A549 (cell line): ENCODE measurements at regions not wholly inside any gene's neighbourhood (a gene's known extent, or its start where the extent isn't known, plus 50 kb on each side); places are given as distances from the start of the nearest gene placed in this dataset.

ENCODE experiments used
- ATAC-seq, 2 experiments: fragments of 200-7000 bp in 1 of 2; fragments of >200 bp in 1 of 2; cut with Nextera tagmentation in 1 of 2; cut with Tn5 transposase in 1 of 2; 3 replicates each; pipeline versions ENCODE4 v1.8.0 to v1.9.1; 2018 to 2020; ENCODE audit warnings: mild to moderate bottlenecking in 1 of 2, moderate library complexity in 1 of 2
- CTCF ChIA-PET: fragments of 300-600 bp; sonication (Branson Sonifier 250); formaldehyde crosslinking; extraction: SDS; loops from one replicate; lab custom pipeline; 2021; ENCODE audit warnings: antibody characterized with exemption, inconsistent platforms; lab: Yijun Ruan, JAX
- POLR2A ChIA-PET: fragments of 350-600 bp; formaldehyde crosslinking; extraction: SDS; loops from one replicate; lab custom pipeline; 2021; ENCODE audit warnings: antibody characterized with exemption, inconsistent platforms; lab: Yijun Ruan, JAX
- DNase-seq, 2 experiments: peaks; one replicate each; pipeline versions ENCODE4 v3.0.0 to v3.0.0-alpha.2; 2011 to 2016; ENCODE audit warnings: low read depth in 1 of 2, low spot score in 1 of 2
- FAIRE-seq: peaks from 2 replicates; lab custom pipeline; 2011; peaks lifted over from hg19 to GRCh38; lab: Jason Lieb, UNC
- H3K27ac ChIP-seq, 2 experiments: fragments of >200 bp; sonication (Bioruptor Twin); formaldehyde crosslinking; 3 replicates each; pipeline ENCODE4 v1.5.1; 2016 to 2017
- H3K4me1 ChIP-seq: fragments of >200 bp; sonication (Bioruptor Twin); formaldehyde crosslinking; 3 replicates; pipeline ENCODE4 v1.6.1; 2016
- H3K4me2 ChIP-seq: fragments of >200 bp; sonication (Bioruptor Twin); formaldehyde crosslinking; 3 replicates; pipeline ENCODE4 v1.6.1; 2016
- H3K4me3 ChIP-seq: fragments of >200 bp; sonication (Bioruptor Twin); formaldehyde crosslinking; 3 replicates; pipeline ENCODE4 v1.5.1; 2016
- H3K9me3 ChIP-seq: fragments of >200 bp; sonication (Bioruptor Twin); formaldehyde crosslinking; 3 replicates; pipeline ENCODE4 v1.6.1; 2016
- ATOH8 ChIP-seq: fragments of 250-450 bp; sonication (Bioruptor Pico); IDR thresholded peaks from 2 replicates; pipeline ENCODE4 v1.5.0; 2020; ENCODE audit warnings: low read depth, mild to moderate bottlenecking, moderate library complexity
- BCL3 ChIP-seq: fragments of >200 bp; sonication (Bioruptor Twin); formaldehyde crosslinking; IDR thresholded peaks from 3 replicates; pipeline ENCODE4 v1.6.1; 2016
- CHD4 ChIP-seq: fragments of 200-600 bp; sonication (generic); IDR thresholded peaks from 2 replicates; pipeline ENCODE4 v1.6.1; 2016; ENCODE audit warnings: antibody characterized with exemption, mild to moderate bottlenecking, borderline replicate concordance
- CTCF ChIP-seq: fragments of >200 bp; sonication (Bioruptor Twin); formaldehyde crosslinking; IDR thresholded peaks from 3 replicates; pipeline ENCODE4 v1.5.1; 2016
- EHF ChIP-seq: fragments of 250-450 bp; sonication (Bioruptor Pico); IDR thresholded peaks from 2 replicates; pipeline ENCODE4 v1.5.0; 2020; ENCODE audit warnings: mild to moderate bottlenecking
- EHMT2 ChIP-seq: fragments of 200-600 bp; sonication (generic); IDR thresholded peaks from 2 replicates; pipeline ENCODE4 v1.6.1; 2016; ENCODE audit warnings: antibody characterized with exemption, low read depth, mild to moderate bottlenecking, moderate library complexity
- ELK1 ChIP-seq: fragments of 150-350 bp; IDR thresholded peaks from 2 replicates; pipeline ENCODE4 v1.6.1; 2014; ENCODE audit warnings: low read depth, mild to moderate bottlenecking, low read length
- FOSL2 ChIP-seq, 2 experiments: fragments of 450-650 bp in 1 of 2; fragments of >200 bp in 1 of 2; sonication (Bioruptor Twin) in 1 of 2; formaldehyde crosslinking; IDR thresholded peaks; 2 replicates each; pipeline versions ENCODE4 v1.5.0 to v1.6.1; 2016 to 2020; ENCODE audit warnings: mild to moderate bottlenecking in 1 of 2, moderate library complexity in 1 of 2
- FOXS1 ChIP-seq: fragments of 250-450 bp; sonication (Bioruptor Pico); IDR thresholded peaks from 2 replicates; pipeline ENCODE4 v1.5.0; 2020; ENCODE audit warnings: mild to moderate bottlenecking, moderate library complexity
- HDAC2 ChIP-seq: fragments of 200-600 bp; sonication (generic); IDR thresholded peaks from 2 replicates; pipeline ENCODE4 v1.6.1; 2016
- HEYL ChIP-seq: fragments of 250-450 bp; sonication (Bioruptor Pico); IDR thresholded peaks from 2 replicates; pipeline ENCODE4 v1.8.0; 2021; ENCODE audit warnings: mild to moderate bottlenecking, moderate library complexity
- HOXB5 ChIP-seq: fragments of 250-450 bp; sonication (Bioruptor Pico); IDR thresholded peaks from 2 replicates; pipeline ENCODE4 v1.5.0; 2020; ENCODE audit warnings: mild to moderate bottlenecking, moderate library complexity
- KDM1A ChIP-seq: fragments of 200-600 bp; sonication (generic); IDR thresholded peaks from 2 replicates; pipeline ENCODE4 v1.6.1; 2016; ENCODE audit warnings: low read depth, mild to moderate bottlenecking
- MAZ ChIP-seq: fragments of 150-350 bp; IDR thresholded peaks from 2 replicates; pipeline ENCODE4 v1.6.1; 2014; ENCODE audit warnings: antibody characterized with exemption, low read depth, low read length, borderline replicate concordance
- MYC ChIP-seq: IDR thresholded peaks from 2 replicates; pipeline ENCODE4 v1.6.1; 2012; ENCODE audit warnings: mild to moderate bottlenecking, inconsistent platforms, low read length, improper control_type of control experiment, borderline replicate concordance
- NFE2L2 ChIP-seq: fragments of 150-350 bp; conservative IDR thresholded peaks from 2 replicates; pipeline ENCODE4 v1.6.1; 2014; ENCODE audit warnings: low read length
- NPAS2 ChIP-seq: fragments of 250-450 bp; sonication (Bioruptor Pico); IDR thresholded peaks from 2 replicates; pipeline ENCODE4 v1.8.0; 2022; ENCODE audit warnings: mild to moderate bottlenecking, moderate library complexity, borderline replicate concordance
- POLR2A ChIP-seq: IDR thresholded peaks from 2 replicates; pipeline ENCODE4 v1.6.1; 2012; ENCODE audit warnings: mild to moderate bottlenecking, low read length
- RAD21 ChIP-seq, 2 experiments: fragments of >200 bp in 1 of 2; sonication (Bioruptor Twin) in 1 of 2; formaldehyde crosslinking in 1 of 2; IDR thresholded peaks in 1 of 2; conservative IDR thresholded peaks in 1 of 2; 2 replicates in 1 of 2; 3 replicates in 1 of 2; pipeline ENCODE4 v1.6.1; 2012 to 2018; ENCODE audit warnings: inconsistent platforms in 1 of 2
- RARB ChIP-seq: fragments of 250-450 bp; sonication (Bioruptor Pico); IDR thresholded peaks from 2 replicates; pipeline ENCODE4 v1.8.0; 2021; ENCODE audit warnings: mild to moderate bottlenecking, moderate library complexity
- RCOR1 ChIP-seq: fragments of 150-350 bp; IDR thresholded peaks from 2 replicates; pipeline ENCODE4 v1.6.1; 2014; ENCODE audit warnings: antibody characterized with exemption, low read length, low read depth
- RFX5 ChIP-seq: fragments of 450-650 bp; IDR thresholded peaks from 2 replicates; pipeline ENCODE4 v1.7.1; 2014; ENCODE audit warnings: antibody characterized with exemption, mild to moderate bottlenecking, moderate library complexity
- SMC3 ChIP-seq: fragments of >200 bp; sonication (Bioruptor Twin); formaldehyde crosslinking; IDR thresholded peaks from 3 replicates; pipeline ENCODE4 v1.6.1; 2018; ENCODE audit warnings: inconsistent platforms
- TFCP2L1 ChIP-seq: fragments of 250-450 bp; sonication (Bioruptor Pico); IDR thresholded peaks from 2 replicates; pipeline ENCODE4 v1.5.0; 2021; ENCODE audit warnings: mild to moderate bottlenecking
- USF2 ChIP-seq: fragments of 450-650 bp; IDR thresholded peaks from 2 replicates; pipeline ENCODE4 v1.6.1; 2014; ENCODE audit warnings: antibody characterized with exemption
- WGBS: methylation state at CpG from one replicate; pipeline ENCODE4 v1.1.6; 2017; ENCODE audit errors: missing lambda C conversion rate; 5-methylcytosine and 5-hydroxymethylcytosine counted together

- no peak overlapping the region for H3K4me3 ChIP-seq
- no peaks in the 10 kb centered on the region for H3K4me1 ChIP-seq
- DNase-seq (no peak), FAIRE-seq (no peak), ATAC-seq (no peak)
- TF ChIP-seq KDM1A (no peak), HOXB5 (CRISPR knock-in tag) (no peak), MYC (no peak), ELK1 (no peak), HEYL (CRISPR knock-in tag) (no peak), FOSL2 (IDR thresholded peaks at IDR 0.05) (no peak), FOSL2 (CRISPR knock-in tag; IDR thresholded peaks at IDR 0.05) (no peak), POLR2A (no peak), SMC3 (no peak), RARB (CRISPR knock-in tag) (no peak), RAD21 (conservative IDR thresholded peaks at IDR 0.05 in 1 of 2, IDR thresholded peaks at IDR 0.05 in 1 of 2) (no peak)
- no peak overlapping the region for H3K27ac ChIP-seq
- H3K4me2 ChIP-seq = no peak overlapping the region
- WGBS = 0% methylated on average over 1 of the region's 1 CpG
- ChIA-PET CTCF (no interaction called here), POLR2A (no interaction called here)
- no peaks in the 10 kb centered on the region for H3K9me3 ChIP-seq
Observed at GRCh38 chr16:26733710-26734109, 333.0 kb upstream of the C16orf82 start.

- Histone ChIP-seq H3K4me3 (no peak overlapping the region), H3K9me3 (no peaks in the 10 kb centered on the region), H3K4me1 (no peaks in the 10 kb centered on the region), H3K27ac (no peak overlapping the region), H3K4me2 (no peak overlapping the region)
- DNase-seq (no peak), ATAC-seq (no peak), FAIRE-seq (no peak)
- POLR2A ChIA-PET = no interaction called here
- 2% methylated on average over 3 of the region's 3 CpGs for WGBS
- CTCF ChIA-PET = no interaction called here
- TF ChIP-seq RFX5 = no peak
- TF ChIP-seq ATOH8 = no peak
- no peak for TF ChIP-seq BCL3
- TF ChIP-seq MYC = no peak
- no peak for TF ChIP-seq TFCP2L1 (CRISPR knock-in tag)
- no peak for TF ChIP-seq CTCF
- TF ChIP-seq HDAC2 = no peak
- no peak for TF ChIP-seq MAZ
- no peak for TF ChIP-seq RAD21 (conservative IDR thresholded peaks at IDR 0.05 in 1 of 2, IDR thresholded peaks at IDR 0.05 in 1 of 2)
Observed at GRCh38 chr16:26735521-26735920, 331.2 kb upstream of the C16orf82 start.

- FAIRE-seq (no peak), DNase-seq (no peak), ATAC-seq (no peak)
- H3K27ac ChIP-seq = no peak overlapping the region
- no peaks in the 10 kb centered on the region for H3K9me3 ChIP-seq
- H3K4me2 ChIP-seq = no peak overlapping the region
- H3K4me1 ChIP-seq = no peaks in the 10 kb centered on the region
- CTCF ChIA-PET = no interaction called here
- WGBS = 0% methylated on average over 4 of the region's 4 CpGs
- H3K4me3 ChIP-seq = no peak overlapping the region
- POLR2A ChIA-PET = no interaction called here
- no peak for TF ChIP-seq FOXS1
- TF ChIP-seq CHD4 = no peak
- TF ChIP-seq NPAS2 = no peak
- no peak for TF ChIP-seq EHMT2
- no peak for TF ChIP-seq ELK1
- TF ChIP-seq SMC3 = no peak
- no peak for TF ChIP-seq USF2
- no peak for TF ChIP-seq CTCF
- TF ChIP-seq RCOR1 = no peak
- TF ChIP-seq NFE2L2 = no peak
- TF ChIP-seq RFX5 = no peak
- no peak for TF ChIP-seq HDAC2
- no peak for TF ChIP-seq EHF (CRISPR knock-in tag)
- no peak for TF ChIP-seq TFCP2L1 (CRISPR knock-in tag)
Observed at GRCh38 chr16:26736084-26736483, 330.6 kb upstream of the C16orf82 start.
